Endothelial cell of umbilical vein (primary cell): ENCODE measurements at regions not wholly inside any gene's neighbourhood (a gene's known extent, or its start where the extent isn't known, plus 50 kb on each side); places are given as distances from the start of the nearest gene placed in this dataset.

ENCODE experiments used
- POLR2A ChIP-seq: IDR thresholded peaks from 2 replicates; pipeline ENCODE4 v1.6.1; 2012; ENCODE audit warnings: low read depth, mild to moderate bottlenecking, control low read depth, low read length
- TF ChIP-seq, protein P1 (sequence below), 2 donors: IDR thresholded peaks; 1 replicate in 1 of 2; 2 replicates in 1 of 2; pipeline ENCODE4 v1.5.1; 2011; ENCODE audit warnings: low read length in 2 of 2, mild to moderate bottlenecking in 2 of 2, moderate library complexity in 2 of 2, control low read depth in 1 of 2, inconsistent platforms in 1 of 2, low read depth in 1 of 2; ENCODE audit not compliant: insufficient read depth in 1 of 2; ENCODE audit errors: extremely low read depth in 1 of 2

DNA sequence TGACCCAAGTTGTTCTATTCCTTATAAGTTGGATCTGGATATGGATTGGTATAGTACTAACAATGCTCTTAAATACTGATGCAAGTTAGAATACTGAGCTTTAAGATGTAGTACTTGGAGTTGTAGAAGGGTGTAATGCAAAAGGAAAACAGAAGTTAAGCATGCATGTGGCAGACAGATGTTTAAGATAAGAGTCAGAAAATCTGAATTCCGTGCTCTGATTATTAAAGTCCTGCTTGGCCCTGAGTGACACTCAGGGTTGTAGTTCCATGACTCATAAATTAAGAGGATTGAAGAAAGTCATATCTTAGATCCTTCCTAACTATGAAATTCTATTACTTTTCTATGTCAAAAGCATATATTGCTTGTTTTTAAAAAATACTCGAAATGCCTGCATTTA is 250.6 kb downstream of the RPRM start:
- TF ChIP-seq, protein P1, sequence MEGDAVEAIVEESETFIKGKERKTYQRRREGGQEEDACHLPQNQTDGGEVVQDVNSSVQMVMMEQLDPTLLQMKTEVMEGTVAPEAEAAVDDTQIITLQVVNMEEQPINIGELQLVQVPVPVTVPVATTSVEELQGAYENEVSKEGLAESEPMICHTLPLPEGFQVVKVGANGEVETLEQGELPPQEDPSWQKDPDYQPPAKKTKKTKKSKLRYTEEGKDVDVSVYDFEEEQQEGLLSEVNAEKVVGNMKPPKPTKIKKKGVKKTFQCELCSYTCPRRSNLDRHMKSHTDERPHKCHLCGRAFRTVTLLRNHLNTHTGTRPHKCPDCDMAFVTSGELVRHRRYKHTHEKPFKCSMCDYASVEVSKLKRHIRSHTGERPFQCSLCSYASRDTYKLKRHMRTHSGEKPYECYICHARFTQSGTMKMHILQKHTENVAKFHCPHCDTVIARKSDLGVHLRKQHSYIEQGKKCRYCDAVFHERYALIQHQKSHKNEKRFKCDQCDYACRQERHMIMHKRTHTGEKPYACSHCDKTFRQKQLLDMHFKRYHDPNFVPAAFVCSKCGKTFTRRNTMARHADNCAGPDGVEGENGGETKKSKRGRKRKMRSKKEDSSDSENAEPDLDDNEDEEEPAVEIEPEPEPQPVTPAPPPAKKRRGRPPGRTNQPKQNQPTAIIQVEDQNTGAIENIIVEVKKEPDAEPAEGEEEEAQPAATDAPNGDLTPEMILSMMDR (IDR thresholded peaks at IDR 0.05; ENCODE audit: extremely low read depth in 1 of 2, insufficient read depth in 1 of 2, low read depth in 1 of 2, low read length in 2 of 2): no peak
- no peak for TF ChIP-seq POLR2A
